HUES48 (cell line): ENCODE measurements at regions not wholly inside any gene's neighbourhood (a gene's known extent, or its start where the extent isn't known, plus 50 kb on each side); places are given as distances from the start of the nearest gene placed in this dataset.
"Not testable (repeated sequence)": the region's sequence is repeated elsewhere in the genome, so short reads cannot be mapped to it uniquely, and the experiment has no call there.

Experiments
- H3K27ac ChIP-seq: one replicate; pipeline ENCODE4 v1.7.0; 2013; ENCODE audit warnings: low read depth, low read length, inconsistent platforms
- H3K27me3 ChIP-seq: 2 replicates; pipeline ENCODE4 v1.6.1; 2013; ENCODE audit warnings: mild to moderate bottlenecking, low read length; ENCODE audit not compliant: control insufficient read depth, insufficient read depth
- H3K36me3 ChIP-seq: 2 replicates; pipeline ENCODE4 v1.6.1; 2013; ENCODE audit warnings: low read length; ENCODE audit not compliant: control insufficient read depth, insufficient read depth
- H3K4me1 ChIP-seq: 2 replicates; pipeline ENCODE4 v1.6.1; 2013; ENCODE audit warnings: mild to moderate bottlenecking, low read length; ENCODE audit not compliant: control insufficient read depth, insufficient read depth
- H3K4me3 ChIP-seq: 2 replicates; pipeline ENCODE4 v1.5.1; 2013; ENCODE audit warnings: mild to moderate bottlenecking, low read depth, low read length
- H3K9ac ChIP-seq: 2 replicates; pipeline ENCODE4 v1.6.1; 2013; ENCODE audit warnings: mild to moderate bottlenecking, low read depth, low read length, moderate library complexity
- H3K9me3 ChIP-seq: 2 replicates; pipeline ENCODE4 v1.6.1; 2013; ENCODE audit warnings: low read length; ENCODE audit not compliant: control insufficient read depth, insufficient read depth

DNA sequence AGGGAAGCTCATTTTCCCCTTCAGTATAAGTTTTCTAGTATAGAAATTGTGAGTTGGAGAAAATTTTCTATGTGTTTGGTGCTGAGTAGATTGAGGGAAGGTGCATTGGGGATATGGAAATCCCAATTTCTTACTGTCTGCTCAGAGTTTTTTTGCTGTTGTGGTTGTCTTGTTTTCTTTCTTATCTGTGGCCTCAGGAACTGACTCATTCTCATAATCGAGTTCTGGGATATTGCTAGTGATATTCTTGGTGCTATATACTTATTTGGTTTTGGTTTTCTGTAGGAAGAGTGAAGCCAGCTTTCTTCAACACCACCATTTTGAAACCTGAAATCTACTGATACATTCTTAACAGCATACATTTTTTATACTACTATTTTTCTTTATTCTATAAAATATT, 869.2 kb downstream of the DIPK2A start:
- no peaks in the 10 kb centered on the region for H3K4me1 ChIP-seq
- H3K9me3 ChIP-seq = peaks cover 11% of the 10 kb centered on the region
- no peaks in the 10 kb centered on the region for H3K36me3 ChIP-seq
- H3K4me3 ChIP-seq = no peak overlapping the region
- H3K27me3 ChIP-seq = no peaks in the 10 kb centered on the region
- no peak overlapping the region for H3K9ac ChIP-seq
- H3K27ac ChIP-seq = no peak overlapping the region

DNA sequence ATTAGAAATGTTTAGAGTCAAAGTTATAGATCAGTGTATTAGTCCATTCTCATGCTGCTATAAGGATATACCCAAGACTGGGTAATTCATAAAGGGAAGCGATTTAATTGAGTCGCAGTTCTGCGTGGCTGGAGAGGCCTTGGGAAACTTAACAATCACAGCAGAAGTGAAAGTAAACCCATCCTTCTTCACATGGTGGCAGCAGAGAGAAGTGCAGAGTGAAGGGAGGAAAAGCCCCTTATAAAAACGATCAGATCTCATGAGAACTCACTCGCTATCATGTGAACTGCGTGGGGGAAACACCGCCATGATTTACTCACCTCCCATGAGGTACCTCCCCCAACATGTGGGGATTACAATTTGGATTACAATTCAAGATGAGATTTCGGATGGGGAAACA, 871.5 kb downstream of the DIPK2A start:
- no peak overlapping the region for H3K9ac ChIP-seq
- no peaks in the 10 kb centered on the region for H3K27me3 ChIP-seq
- H3K4me1 ChIP-seq = no peaks in the 10 kb centered on the region
- no peaks in the 10 kb centered on the region for H3K36me3 ChIP-seq
- no peak overlapping the region for H3K27ac ChIP-seq
- H3K4me3 ChIP-seq = no peak overlapping the region
- peaks cover 11% of the 10 kb centered on the region for H3K9me3 ChIP-seq

DNA sequence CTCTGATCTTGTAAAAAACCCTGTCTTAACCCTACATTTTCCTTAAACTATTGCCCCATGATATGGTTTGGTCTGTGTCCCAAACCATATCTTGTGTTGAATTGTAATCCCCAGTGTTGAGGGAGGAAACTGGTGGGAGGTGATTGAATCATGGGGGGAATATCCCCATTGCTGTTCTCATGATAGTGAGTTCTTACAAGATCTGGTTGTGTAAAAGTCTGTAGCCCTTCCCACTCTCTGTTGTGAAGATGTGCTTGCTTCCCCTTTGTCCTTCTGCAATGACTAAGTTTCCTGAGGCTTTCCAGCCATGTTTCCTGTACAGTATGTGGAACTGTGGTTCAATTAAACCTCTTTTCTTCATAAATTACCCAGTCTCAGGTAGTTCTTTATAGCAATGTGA, 881.4 kb downstream of the DIPK2A start:
- no peaks in the 10 kb centered on the region for H3K9me3 ChIP-seq
- H3K36me3 ChIP-seq = no peaks in the 10 kb centered on the region
- no peak overlapping the region for H3K4me3 ChIP-seq
- no peaks in the 10 kb centered on the region for H3K27me3 ChIP-seq
- no peak overlapping the region for H3K27ac ChIP-seq
- no peak overlapping the region for H3K9ac ChIP-seq
- no peaks in the 10 kb centered on the region for H3K4me1 ChIP-seq

DNA sequence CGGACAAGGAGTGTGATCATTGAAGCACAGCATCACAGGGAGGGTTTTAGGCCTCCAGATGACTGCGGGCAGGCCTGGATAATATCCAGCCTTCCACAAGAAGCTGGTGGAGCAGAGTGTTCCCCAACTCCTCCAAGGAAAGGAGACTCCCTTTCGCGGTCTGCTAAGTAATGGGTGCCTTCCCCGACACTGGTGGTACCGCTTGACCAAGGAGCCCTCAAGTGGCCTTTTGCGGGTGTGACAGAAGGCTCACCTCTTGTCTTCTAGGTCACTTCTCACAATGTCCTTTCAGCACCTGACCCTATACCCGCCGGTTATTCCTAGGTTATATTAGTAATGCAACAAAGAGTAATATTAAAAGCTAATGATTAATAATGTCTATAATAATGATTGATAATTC, 882.4 kb downstream of the DIPK2A start:
- H3K27me3 ChIP-seq, H3K9me3 ChIP-seq, H3K27ac ChIP-seq, H3K4me3 ChIP-seq, H3K9ac ChIP-seq, H3K4me1 ChIP-seq, H3K36me3 ChIP-seq: not testable (repeated sequence)

DNA sequence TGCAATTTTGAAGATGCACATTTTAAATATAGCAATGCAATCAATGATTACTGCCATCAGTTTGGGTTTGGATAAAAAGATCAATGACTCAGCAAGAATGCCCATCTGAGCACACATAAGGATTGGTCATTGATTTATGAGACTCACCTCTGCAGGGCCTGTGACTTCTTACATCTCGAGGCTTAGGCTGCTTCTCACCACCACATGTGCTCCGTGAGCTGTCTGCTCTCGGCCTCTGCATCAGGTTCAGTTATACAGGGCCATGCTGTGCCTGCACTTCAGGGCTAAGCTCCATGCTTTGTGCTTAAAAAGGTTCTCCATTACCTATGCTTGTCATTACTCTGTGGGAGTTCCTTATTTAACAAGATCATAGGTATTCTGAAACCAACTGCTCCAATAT, 887.5 kb downstream of the DIPK2A start:
- Histone ChIP-seq H3K27me3 (no peaks in the 10 kb centered on the region), H3K4me3 (no peak overlapping the region), H3K27ac (no peak overlapping the region), H3K9ac (no peak overlapping the region), H3K9me3 (no peaks in the 10 kb centered on the region), H3K36me3 (no peaks in the 10 kb centered on the region), H3K4me1 (peaks cover 4% of the 10 kb centered on the region; the same call in 1 of the 2 replicates)

DNA sequence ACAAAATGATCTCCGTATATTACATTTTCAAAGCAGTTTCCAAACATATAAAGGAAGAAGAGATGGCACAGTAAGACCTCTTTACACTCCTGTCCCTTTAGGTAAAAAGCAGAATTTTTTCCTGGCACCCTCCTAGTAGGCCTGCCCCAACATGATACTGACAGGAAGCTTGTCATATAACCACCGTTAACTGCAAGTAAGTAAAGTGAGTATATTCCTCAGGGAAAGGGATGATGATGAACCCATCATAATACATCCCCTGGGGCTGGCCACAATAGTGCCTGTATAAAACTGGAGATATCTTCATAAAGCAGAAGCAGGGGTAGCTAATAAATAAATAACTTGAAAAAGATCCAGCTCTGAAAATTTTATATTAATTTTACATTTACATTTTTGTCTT, 893.0 kb downstream of the DIPK2A start:
- Histone ChIP-seq H3K27ac (no peak overlapping the region), H3K4me3 (no peak overlapping the region), H3K27me3 (no peaks in the 10 kb centered on the region), H3K36me3 (no peaks in the 10 kb centered on the region), H3K9me3 (no peaks in the 10 kb centered on the region), H3K9ac (no peak overlapping the region), H3K4me1 (no peaks in the 10 kb centered on the region)

DNA sequence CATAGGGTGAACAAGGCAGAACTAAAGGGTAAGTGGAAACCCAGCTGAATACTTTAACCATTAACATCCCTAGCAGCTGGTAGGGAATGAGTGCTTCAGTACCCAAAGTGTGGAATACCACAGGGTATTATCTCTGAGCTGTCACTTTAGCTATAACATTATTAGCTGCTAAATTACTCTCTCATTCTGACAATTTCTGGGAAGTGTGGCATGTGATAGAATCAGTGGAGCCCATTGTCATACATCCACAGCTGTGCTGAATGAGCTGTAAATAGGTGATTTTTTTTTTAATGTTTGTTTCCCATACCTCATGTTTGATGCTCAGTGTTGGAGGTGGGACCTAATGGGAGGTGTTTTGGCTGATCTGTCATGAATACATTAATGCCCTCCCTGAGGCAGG, 894.3 kb downstream of the DIPK2A start:
- Histone ChIP-seq H3K4me1 (no peaks in the 10 kb centered on the region), H3K36me3 (no peaks in the 10 kb centered on the region), H3K27ac (no peak overlapping the region), H3K27me3 (no peaks in the 10 kb centered on the region), H3K9ac (no peak overlapping the region), H3K9me3 (no peaks in the 10 kb centered on the region), H3K4me3 (no peak overlapping the region)

DNA sequence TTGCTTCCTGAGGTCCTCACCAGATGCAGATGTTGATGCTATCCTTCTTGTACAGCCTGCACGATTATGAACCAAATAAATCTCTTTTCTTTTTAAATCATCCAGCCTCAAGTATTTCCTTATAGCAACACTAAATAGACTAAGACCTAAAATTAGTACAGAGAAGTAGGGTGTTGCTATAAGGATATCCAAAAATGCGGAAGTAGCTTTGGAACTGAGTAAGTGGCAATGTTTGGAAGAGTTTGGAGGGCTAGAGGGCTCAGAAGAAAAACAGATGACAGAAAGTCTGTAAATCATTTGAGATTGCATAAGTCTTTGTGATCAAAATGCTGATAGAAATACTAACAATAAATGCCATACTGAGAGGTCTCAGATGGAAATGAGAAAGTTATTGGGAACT, 894.9 kb downstream of the DIPK2A start:
- no peaks in the 10 kb centered on the region for H3K27me3 ChIP-seq
- no peaks in the 10 kb centered on the region for H3K4me1 ChIP-seq
- no peak overlapping the region for H3K4me3 ChIP-seq
- H3K9me3 ChIP-seq = no peaks in the 10 kb centered on the region
- no peak overlapping the region for H3K9ac ChIP-seq
- no peak overlapping the region for H3K27ac ChIP-seq
- no peaks in the 10 kb centered on the region for H3K36me3 ChIP-seq

DNA sequence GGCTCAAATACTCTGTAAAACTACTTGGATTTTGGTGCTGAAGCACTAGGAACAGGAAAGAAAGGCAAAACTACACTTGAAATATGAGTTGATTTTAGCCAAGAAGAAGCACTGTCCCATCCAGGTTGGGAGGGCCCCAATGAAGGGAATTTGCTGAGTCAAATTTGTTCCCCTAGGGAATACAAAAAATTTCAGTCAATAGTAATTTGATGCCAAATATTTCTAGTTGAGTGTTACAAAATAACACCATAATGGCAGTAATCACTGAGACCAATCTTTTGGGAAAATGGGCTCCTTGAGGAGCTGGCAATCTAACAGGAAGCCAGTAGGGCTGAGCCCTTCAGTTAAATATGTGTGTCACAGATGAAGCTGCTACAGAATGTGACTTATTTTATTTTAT, 896.9 kb downstream of the DIPK2A start:
- Histone ChIP-seq H3K27ac (no peak overlapping the region), H3K36me3 (no peaks in the 10 kb centered on the region), H3K9ac (no peak overlapping the region), H3K27me3 (no peaks in the 10 kb centered on the region), H3K9me3 (no peaks in the 10 kb centered on the region), H3K4me1 (no peaks in the 10 kb centered on the region), H3K4me3 (no peak overlapping the region)

DNA sequence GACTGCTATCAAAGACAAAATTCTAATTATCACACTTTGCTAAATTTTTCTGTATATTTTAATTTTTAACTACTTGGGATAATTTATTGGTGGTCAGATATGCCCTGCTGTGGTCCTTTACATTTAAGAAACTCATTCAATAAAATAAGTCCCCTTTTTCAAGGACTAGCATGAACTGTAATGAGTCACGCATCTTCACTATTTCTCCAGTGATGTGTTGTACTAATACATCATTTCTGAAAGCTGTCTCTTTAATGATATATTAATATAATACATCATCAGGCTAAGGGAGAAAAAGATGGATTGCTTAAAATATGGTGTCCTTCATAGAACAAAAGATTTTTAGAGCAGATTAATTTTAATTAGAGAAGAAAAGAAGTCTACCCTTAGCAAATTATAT, 901.4 kb downstream of the DIPK2A start:
- Histone ChIP-seq H3K4me1 (no peaks in the 10 kb centered on the region), H3K36me3 (no peaks in the 10 kb centered on the region), H3K4me3 (no peak overlapping the region), H3K9ac (no peak overlapping the region), H3K9me3 (no peaks in the 10 kb centered on the region), H3K27ac (no peak overlapping the region), H3K27me3 (no peaks in the 10 kb centered on the region)

DNA sequence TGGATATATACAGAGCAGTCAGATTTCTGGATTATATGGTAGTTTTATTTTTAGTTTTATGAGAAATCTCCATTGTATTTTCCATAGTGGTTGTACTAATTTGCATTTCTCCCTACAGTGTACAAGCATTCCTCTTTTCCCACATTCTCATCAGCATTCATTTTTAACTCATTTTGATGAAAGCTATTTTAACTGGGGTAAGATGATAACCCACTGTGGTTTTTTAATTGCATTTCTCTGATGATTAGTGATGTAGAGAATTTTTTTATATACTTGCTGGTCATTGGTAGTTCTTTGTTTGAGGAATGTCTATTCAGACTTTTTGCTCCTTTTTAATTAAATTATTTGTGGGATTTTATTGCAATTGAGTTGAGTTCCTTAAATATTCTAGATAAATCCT, 903.6 kb downstream of the DIPK2A start:
- H3K9me3 ChIP-seq = no peaks in the 10 kb centered on the region
- no peaks in the 10 kb centered on the region for H3K36me3 ChIP-seq
- no peaks in the 10 kb centered on the region for H3K4me1 ChIP-seq
- no peak overlapping the region for H3K27ac ChIP-seq
- H3K9ac ChIP-seq = no peak overlapping the region
- no peak overlapping the region for H3K4me3 ChIP-seq
- H3K27me3 ChIP-seq = no peaks in the 10 kb centered on the region

DNA sequence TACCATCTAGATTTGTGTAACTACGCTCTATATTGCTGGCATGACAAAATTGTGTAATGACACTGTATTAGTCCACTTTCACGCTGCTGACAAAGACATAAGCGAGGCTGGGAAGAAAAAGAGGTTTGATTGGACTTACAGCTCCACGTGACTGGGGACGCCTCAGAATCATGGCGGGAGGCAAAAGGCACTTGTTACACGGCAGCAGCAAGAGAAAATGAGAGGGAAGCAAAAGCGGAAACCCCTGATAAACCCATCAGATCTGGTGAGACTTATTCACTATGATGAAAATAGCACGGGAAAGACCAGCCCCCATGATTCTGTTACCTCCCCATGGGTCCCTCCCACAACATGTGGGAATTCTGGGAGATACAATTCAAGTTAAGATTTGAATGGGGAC, 905.7 kb downstream of the DIPK2A start:
- Histone ChIP-seq H3K9me3 (no peaks in the 10 kb centered on the region), H3K4me1 (no peaks in the 10 kb centered on the region), H3K27me3 (no peaks in the 10 kb centered on the region), H3K27ac (no peak overlapping the region), H3K36me3 (no peaks in the 10 kb centered on the region), H3K4me3 (no peak overlapping the region), H3K9ac (no peak overlapping the region)
